ENCODE measurements at regions not wholly inside any gene's neighbourhood (a gene's known extent, or its start where the extent isn't known, plus 50 kb on each side); places are given as distances from the start of the nearest gene placed in this dataset.

DNA sequence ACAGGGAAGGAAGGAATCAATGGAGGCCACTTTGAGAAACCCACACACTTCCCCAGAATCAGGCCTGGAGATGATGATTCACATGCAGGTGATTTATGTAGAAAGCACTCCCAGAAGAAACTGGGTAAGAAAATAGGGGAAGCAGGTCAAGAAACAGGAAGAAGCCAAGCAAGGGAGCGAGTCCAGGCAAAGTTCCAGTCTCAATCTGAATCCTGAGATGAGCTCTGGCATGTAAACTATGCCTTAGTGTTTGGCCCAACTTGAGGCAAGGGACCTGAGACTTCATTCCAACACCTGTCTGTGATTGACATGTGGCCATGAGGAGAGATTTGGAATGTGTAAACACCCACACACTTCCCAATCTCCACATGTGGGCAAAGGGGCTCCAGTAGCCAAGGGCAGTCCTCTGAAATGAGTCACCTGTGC lies 61.6 kb upstream of the CTNNB1 start:
- TF ChIP-seq EP300 (IDR thresholded peaks at IDR 0.05), result no peak
- no peak for TF ChIP-seq POLR2A (IDR thresholded peaks at IDR 0.05)
